Caco-2 (cell line): ENCODE measurements at regions not wholly inside any gene's neighbourhood (a gene's known extent, or its start where the extent isn't known, plus 50 kb on each side); places are given as distances from the start of the nearest gene placed in this dataset.
"Not testable (repeated sequence)": the region's sequence is repeated elsewhere in the genome, so short reads cannot be mapped to it uniquely, and the experiment has no call there.

Experiments
- BruUV-seq: library from RNA; stranded (reverse); fragments of 400-500 nt; replicated peaks from 2 replicates; lab custom pipeline; 2021; lab: Mats Ljungman, UMichigan
- CTCF ChIA-PET: fragments of 300-600 bp; sonication (Branson Sonifier 250); formaldehyde crosslinking; loops from one replicate; lab custom pipeline; 2022; ENCODE audit warnings: antibody characterized with exemption; lab: Charles Lee
- POLR2A ChIA-PET: fragments of 300-600 bp; sonication (Branson Sonifier 250); formaldehyde crosslinking; loops from one replicate; lab custom pipeline; 2022; ENCODE audit warnings: antibody characterized with exemption; lab: Charles Lee
- DNase-seq, 2 experiments: peaks; one replicate each; pipeline versions ENCODE4 v3.0.0 to v3.0.0-alpha.2; 2020 to 2022
- H3K27me3 ChIP-seq: replicated peaks from 2 replicates; pipeline ENCODE4 v1.6.0; 2011; ENCODE audit warnings: low read length; ENCODE audit not compliant: control insufficient read depth, insufficient read depth
- H3K36me3 ChIP-seq: 2 replicates; pipeline ENCODE4 v1.5.1; 2011; ENCODE audit warnings: low read length; ENCODE audit not compliant: control insufficient read depth, insufficient read depth
- H3K4me1 ChIP-seq: fragments of 250-450 bp; sonication (Bioruptor Pico); 2 replicates; pipeline ENCODE4 v1.5.1; 2020; ENCODE audit warnings: mild to moderate bottlenecking
- H3K4me3 ChIP-seq: 2 replicates; pipeline ENCODE4 v1.5.1; 2011; ENCODE audit warnings: low read depth, mild to moderate bottlenecking, control low read depth, low read length
- H3K9me3 ChIP-seq: fragments of 250-450 bp; sonication (Bioruptor Pico); 2 replicates; pipeline ENCODE4 v1.5.1; 2020; ENCODE audit warnings: mild to moderate bottlenecking, moderate library complexity
- H3K27ac Mint-ChIP-seq: one replicate; pipeline ENCODE4 v1.8.0; 2022; ENCODE audit warnings: mixed read lengths; ENCODE audit not compliant: unreplicated experiment
- H3K27me3 Mint-ChIP-seq: one replicate; pipeline ENCODE4 v1.8.0; 2022; ENCODE audit warnings: mixed read lengths; ENCODE audit not compliant: insufficient read depth, unreplicated experiment
- H3K36me3 Mint-ChIP-seq: one replicate; pipeline ENCODE4 v1.8.0; 2022; ENCODE audit warnings: mild to moderate bottlenecking, mixed read lengths; ENCODE audit not compliant: insufficient read depth, unreplicated experiment
- H3K4me1 Mint-ChIP-seq: one replicate; pipeline ENCODE4 v1.8.0; 2022; ENCODE audit warnings: low read depth, mixed read lengths; ENCODE audit not compliant: unreplicated experiment
- H3K4me3 Mint-ChIP-seq: one replicate; pipeline ENCODE4 v1.8.0; 2022; ENCODE audit warnings: mild to moderate bottlenecking, moderate library complexity, mixed read lengths; ENCODE audit not compliant: unreplicated experiment
- H3K9me3 Mint-ChIP-seq: one replicate; pipeline ENCODE4 v1.8.0; 2022; ENCODE audit warnings: mixed read lengths; ENCODE audit not compliant: unreplicated experiment
- intact Hi-C: fragments of 100-400 bp; cut with micrococcal nuclease; formaldehyde crosslinking; loops from one replicate; pipeline ENCODE4 v1.10.0; 2022; ENCODE audit not compliant: unreplicated experiment
- TF ChIP-seq, protein P1 (sequence below), 2 experiments: fragments of 200-600 bp in 1 of 2; IDR thresholded peaks; 1 replicate in 1 of 2; 2 replicates in 1 of 2; pipeline versions ENCODE4 v1.5.1 to v1.8.0; 2011 to 2022; ENCODE audit warnings: antibody characterized with exemption in 1 of 2, control low read depth in 1 of 2, inconsistent platforms in 1 of 2, low read depth in 1 of 2, low read length in 1 of 2, mild to moderate bottlenecking in 1 of 2, moderate library complexity in 1 of 2; ENCODE audit not compliant: insufficient read depth in 1 of 2, severe bottlenecking in 1 of 2, unreplicated experiment in 1 of 2

DNA sequence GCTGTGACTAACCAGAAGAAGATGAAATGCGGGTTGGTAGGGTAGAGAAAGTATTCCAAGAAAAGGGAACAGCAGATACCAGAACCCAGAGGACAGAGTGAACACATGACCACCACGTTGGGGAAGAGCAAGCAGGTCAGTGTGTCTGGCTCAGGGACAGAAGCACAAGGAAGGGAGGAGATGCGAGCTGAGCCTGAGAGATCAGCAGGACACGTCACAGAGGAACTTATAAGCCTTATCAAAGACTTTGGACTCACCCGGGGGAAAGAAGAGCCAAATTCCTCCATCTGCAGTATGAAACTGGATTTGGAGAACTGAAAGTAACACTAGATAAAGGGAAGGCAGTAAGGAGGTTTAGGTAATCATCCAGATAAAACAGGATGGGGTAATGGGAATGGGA, 232.1 kb upstream of the NPVF start:
- Mint-ChIP-seq H3K9me3 (no peaks in the 10 kb centered on the region), H3K27me3 (peaks cover 31% of the 10 kb centered on the region), H3K27ac (no peak overlapping the region), H3K36me3 (no peaks in the 10 kb centered on the region), H3K4me1 (no peaks in the 10 kb centered on the region), H3K4me3 (no peak overlapping the region)
- intact Hi-C loops, result no loop called here
- no peaks in the 10 kb centered on the region for H3K27me3 ChIP-seq
- ChIA-PET POLR2A (no interaction called here), CTCF (no interaction called here)
- no peak for DNase-seq
- H3K36me3 ChIP-seq, result no peaks in the 10 kb centered on the region
- no peaks in the 10 kb centered on the region for H3K9me3 ChIP-seq
- TF ChIP-seq, protein P1, sequence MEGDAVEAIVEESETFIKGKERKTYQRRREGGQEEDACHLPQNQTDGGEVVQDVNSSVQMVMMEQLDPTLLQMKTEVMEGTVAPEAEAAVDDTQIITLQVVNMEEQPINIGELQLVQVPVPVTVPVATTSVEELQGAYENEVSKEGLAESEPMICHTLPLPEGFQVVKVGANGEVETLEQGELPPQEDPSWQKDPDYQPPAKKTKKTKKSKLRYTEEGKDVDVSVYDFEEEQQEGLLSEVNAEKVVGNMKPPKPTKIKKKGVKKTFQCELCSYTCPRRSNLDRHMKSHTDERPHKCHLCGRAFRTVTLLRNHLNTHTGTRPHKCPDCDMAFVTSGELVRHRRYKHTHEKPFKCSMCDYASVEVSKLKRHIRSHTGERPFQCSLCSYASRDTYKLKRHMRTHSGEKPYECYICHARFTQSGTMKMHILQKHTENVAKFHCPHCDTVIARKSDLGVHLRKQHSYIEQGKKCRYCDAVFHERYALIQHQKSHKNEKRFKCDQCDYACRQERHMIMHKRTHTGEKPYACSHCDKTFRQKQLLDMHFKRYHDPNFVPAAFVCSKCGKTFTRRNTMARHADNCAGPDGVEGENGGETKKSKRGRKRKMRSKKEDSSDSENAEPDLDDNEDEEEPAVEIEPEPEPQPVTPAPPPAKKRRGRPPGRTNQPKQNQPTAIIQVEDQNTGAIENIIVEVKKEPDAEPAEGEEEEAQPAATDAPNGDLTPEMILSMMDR (IDR thresholded peaks at IDR 0.05; ENCODE audit: insufficient read depth in 1 of 2, low read depth in 1 of 2, low read length in 1 of 2, severe bottlenecking in 1 of 2, unreplicated experiment in 1 of 2), result no peak
- no peak overlapping the region for H3K4me3 ChIP-seq
- BruUV-seq, result no TSS peak
- no peaks in the 10 kb centered on the region for H3K4me1 ChIP-seq

DNA sequence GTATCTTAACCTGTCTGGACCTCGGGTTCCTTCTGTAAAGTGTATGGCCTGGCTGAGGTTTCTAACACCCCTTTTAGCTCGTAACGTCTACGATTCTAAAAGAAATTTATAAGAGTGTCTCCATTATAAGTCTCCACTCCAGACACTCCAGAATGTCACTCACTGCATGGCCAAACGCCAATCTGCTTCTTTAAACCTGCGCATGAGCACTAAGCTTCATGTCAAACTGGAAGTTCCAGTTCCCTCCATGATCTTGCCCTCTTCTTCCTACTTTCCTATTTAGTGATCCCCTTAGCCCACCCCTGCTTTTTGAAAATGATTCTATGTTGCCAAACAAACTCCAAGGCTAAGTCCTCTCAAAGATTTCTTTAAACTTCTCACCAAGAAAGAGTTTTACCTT, 241.4 kb upstream of the NPVF start:
- ChIA-PET CTCF (no interaction called here), POLR2A (no interaction called here)
- Histone ChIP-seq H3K4me1 (no peaks in the 10 kb centered on the region), H3K9me3 (no peaks in the 10 kb centered on the region; the same call in 1 of the 2 replicates), H3K27me3 (no peaks in the 10 kb centered on the region), H3K4me3 (no peak overlapping the region), H3K36me3 (no peaks in the 10 kb centered on the region)
- Mint-ChIP-seq H3K36me3 (no peaks in the 10 kb centered on the region), H3K9me3 (no peaks in the 10 kb centered on the region), H3K27me3 (peaks cover 5% of the 10 kb centered on the region), H3K27ac (no peak overlapping the region), H3K4me3 (no peak overlapping the region), H3K4me1 (no peaks in the 10 kb centered on the region)
- DNase-seq, result no peak
- no TSS peak for BruUV-seq
- TF ChIP-seq, protein P1 (IDR thresholded peaks at IDR 0.05; ENCODE audit: insufficient read depth in 1 of 2, low read depth in 1 of 2, low read length in 1 of 2, severe bottlenecking in 1 of 2, unreplicated experiment in 1 of 2), result no peak
- intact Hi-C loops, result no loop called here

DNA sequence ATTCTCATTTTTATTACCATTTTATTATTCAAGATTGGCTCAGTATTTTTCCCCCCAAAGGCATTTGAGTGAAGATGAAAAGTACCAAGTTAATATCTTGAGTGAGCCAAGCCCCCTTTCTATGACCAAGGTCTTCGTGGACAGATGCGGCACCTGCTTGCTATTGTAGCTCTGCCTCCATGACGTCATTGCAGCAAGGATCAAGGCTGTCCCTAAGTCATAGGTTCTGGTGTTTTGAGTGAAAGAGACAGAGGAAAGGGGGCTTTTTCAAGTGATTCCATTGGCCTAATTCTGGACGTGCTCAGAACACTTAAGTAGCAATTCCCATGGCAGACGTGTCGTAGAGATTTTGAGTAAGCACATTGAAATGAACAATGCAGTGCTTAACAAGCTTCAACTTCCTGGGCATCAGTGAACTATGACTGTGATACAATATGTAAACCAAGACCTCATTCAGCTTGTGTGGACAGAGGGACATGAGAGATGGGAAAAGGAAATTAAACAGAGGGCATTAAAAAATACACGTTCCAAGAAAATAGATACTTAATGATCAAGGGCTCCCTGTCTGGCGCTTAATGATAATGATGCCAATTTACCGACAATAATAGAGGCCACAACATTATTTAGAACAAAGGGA, 248.7 kb upstream of the NPVF start:
- H3K4me1 ChIP-seq, result no peaks in the 10 kb centered on the region
- no peak overlapping the region for H3K4me3 ChIP-seq
- no peaks in the 10 kb centered on the region for H3K27me3 ChIP-seq
- CTCF ChIA-PET, result no interaction called here
- Mint-ChIP-seq H3K9me3 (no peaks in the 10 kb centered on the region), H3K36me3 (no peaks in the 10 kb centered on the region), H3K4me3 (no peak overlapping the region), H3K27ac (no peak overlapping the region), H3K27me3 (peaks cover 14% of the 10 kb centered on the region), H3K4me1 (no peaks in the 10 kb centered on the region)
- no peak for DNase-seq
- H3K9me3 ChIP-seq, result no peaks in the 10 kb centered on the region
- POLR2A ChIA-PET, result no interaction called here
- no peaks in the 10 kb centered on the region for H3K36me3 ChIP-seq
- intact Hi-C loops, result no loop called here
- TF ChIP-seq, protein P1 (IDR thresholded peaks at IDR 0.05; ENCODE audit: insufficient read depth in 1 of 2, low read depth in 1 of 2, low read length in 1 of 2, severe bottlenecking in 1 of 2, unreplicated experiment in 1 of 2), result no peak
- no TSS peak for BruUV-seq

DNA sequence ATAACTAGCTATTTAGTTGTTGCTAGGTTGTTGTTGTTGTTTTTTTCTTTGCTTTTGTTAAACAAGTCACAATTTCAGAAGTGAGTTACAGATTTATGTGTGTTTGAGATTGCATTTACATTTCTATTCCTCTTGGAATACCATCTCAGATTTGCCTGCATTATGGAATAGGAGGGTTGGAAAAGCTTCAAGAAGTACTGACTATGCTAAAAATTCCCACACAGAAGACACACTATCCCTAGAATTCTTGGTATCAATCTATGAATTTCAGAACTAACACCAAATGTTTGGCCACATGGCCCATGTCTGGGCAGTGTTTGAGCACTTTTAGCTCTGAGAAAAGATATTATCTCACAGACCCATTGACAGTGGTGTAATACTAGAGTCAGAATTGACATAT, 249.9 kb upstream of the NPVF start:
- intact Hi-C loops, DNase-seq, H3K36me3 Mint-ChIP-seq, H3K4me3 Mint-ChIP-seq, H3K4me3 ChIP-seq, H3K4me1 ChIP-seq, CTCF ChIA-PET, H3K4me1 Mint-ChIP-seq, H3K36me3 ChIP-seq, BruUV-seq, POLR2A ChIA-PET, H3K9me3 Mint-ChIP-seq, H3K9me3 ChIP-seq, H3K27me3 ChIP-seq, H3K27ac Mint-ChIP-seq: not testable (repeated sequence)
- H3K27me3 Mint-ChIP-seq, result peaks cover 17% of the 10 kb centered on the region
